ENCODE measurements at regions not wholly inside any gene's neighbourhood (a gene's known extent, or its start where the extent isn't known, plus 50 kb on each side); places are given as distances from the start of the nearest gene placed in this dataset.

DNA sequence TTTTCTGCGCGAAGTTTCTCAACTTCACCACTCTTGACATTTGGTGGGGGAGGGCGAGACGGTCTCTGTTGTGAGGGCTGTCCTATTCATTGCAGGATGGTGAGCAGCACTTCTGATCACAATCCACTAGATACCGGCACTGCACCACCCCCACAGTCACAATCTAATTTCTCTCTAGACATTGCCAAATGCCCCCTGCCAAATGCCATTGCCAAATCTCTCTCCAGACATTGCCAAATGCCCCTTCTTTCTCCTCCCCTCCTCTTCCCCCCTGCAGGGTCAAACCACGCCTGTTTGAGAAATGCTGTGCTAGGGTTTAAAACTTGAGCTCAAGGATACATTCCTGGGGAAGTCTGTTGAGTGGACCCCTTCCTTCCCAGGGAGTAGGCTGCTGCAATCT lies 603.5 kb upstream of the CDH4 start:
- intact Hi-C loops (cut with DNase I, micrococcal nuclease) = no loop called here
- H3K9me3 ChIP-seq = peaks cover 16% of the 10 kb centered on the region
- no peak for DNase-seq

DNA sequence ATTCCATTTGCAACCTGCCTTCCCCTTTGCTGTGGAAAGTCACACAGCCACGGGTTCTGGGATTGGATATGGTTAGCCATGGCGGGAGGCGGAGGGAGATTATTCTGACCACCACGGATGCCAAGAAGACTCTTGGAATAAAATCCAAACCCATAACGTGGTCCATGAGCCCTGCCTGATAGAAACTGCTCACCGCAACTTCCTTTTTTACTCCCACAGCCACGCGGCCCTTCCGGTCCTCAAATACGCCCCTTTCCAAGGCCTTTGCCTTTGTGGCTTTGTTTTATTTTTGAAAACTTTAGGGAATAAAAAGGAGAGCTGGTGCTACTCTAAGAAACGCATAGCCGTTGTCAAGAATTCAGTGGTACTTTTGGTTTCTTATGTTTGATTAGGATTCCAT lies 602.5 kb upstream of the CDH4 start:
- TF ChIP-seq, protein P1, sequence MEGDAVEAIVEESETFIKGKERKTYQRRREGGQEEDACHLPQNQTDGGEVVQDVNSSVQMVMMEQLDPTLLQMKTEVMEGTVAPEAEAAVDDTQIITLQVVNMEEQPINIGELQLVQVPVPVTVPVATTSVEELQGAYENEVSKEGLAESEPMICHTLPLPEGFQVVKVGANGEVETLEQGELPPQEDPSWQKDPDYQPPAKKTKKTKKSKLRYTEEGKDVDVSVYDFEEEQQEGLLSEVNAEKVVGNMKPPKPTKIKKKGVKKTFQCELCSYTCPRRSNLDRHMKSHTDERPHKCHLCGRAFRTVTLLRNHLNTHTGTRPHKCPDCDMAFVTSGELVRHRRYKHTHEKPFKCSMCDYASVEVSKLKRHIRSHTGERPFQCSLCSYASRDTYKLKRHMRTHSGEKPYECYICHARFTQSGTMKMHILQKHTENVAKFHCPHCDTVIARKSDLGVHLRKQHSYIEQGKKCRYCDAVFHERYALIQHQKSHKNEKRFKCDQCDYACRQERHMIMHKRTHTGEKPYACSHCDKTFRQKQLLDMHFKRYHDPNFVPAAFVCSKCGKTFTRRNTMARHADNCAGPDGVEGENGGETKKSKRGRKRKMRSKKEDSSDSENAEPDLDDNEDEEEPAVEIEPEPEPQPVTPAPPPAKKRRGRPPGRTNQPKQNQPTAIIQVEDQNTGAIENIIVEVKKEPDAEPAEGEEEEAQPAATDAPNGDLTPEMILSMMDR (IDR thresholded peaks at IDR 0.05) = no peak
- intact Hi-C loops (cut with DNase I, micrococcal nuclease) = no loop called here
- no peaks in the 10 kb centered on the region for H3K36me3 ChIP-seq (ENCODE audit: low read depth)
- peaks cover 16% of the 10 kb centered on the region for H3K9me3 ChIP-seq
- DNase-seq = no peak
- no peak for ATAC-seq
- H3K4me3 ChIP-seq = no peak overlapping the region
- H3K4me1 ChIP-seq (ENCODE audit: low read depth) = no peaks in the 10 kb centered on the region

More for the DNA sequence above, 603.5 kb upstream of the CDH4 start:
- H3K36me3 ChIP-seq (ENCODE audit: low read depth) = no peaks in the 10 kb centered on the region
- TF ChIP-seq, protein P1 (IDR thresholded peaks at IDR 0.05) = no peak
- no peak for ATAC-seq
- H3K4me3 ChIP-seq = no peak overlapping the region
- H3K4me1 ChIP-seq (ENCODE audit: low read depth) = no peaks in the 10 kb centered on the region

DNA sequence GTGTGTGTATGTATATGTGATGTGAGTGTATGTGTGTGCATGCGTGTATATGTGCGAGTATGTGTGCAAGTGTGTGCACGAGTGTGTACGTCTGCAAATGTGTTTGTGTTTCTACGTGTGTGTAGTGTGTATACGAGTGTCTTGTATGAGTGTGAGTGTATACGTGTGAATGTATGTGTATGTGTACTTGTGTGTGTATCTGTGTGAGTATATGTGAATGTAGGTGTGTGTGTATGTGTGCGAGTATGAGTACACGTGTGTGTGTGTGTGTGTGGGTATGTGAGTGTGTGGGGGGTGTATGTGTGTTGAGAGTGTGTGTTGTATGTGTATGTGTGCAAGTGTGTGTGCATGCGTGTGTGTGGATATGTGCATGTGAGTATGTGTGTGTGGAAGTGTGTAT lies 602.0 kb upstream of the CDH4 start:
- DNase-seq = no peak
- Histone ChIP-seq H3K36me3 (ENCODE audit: low read depth) (no peaks in the 10 kb centered on the region), H3K4me3 (no peak overlapping the region), H3K9me3 (peaks cover 19% of the 10 kb centered on the region), H3K4me1 (ENCODE audit: low read depth) (no peaks in the 10 kb centered on the region)
- intact Hi-C loops (cut with DNase I, micrococcal nuclease) = no loop called here
- TF ChIP-seq, protein P1 (IDR thresholded peaks at IDR 0.05) = no peak
- ATAC-seq = no peak

DNA sequence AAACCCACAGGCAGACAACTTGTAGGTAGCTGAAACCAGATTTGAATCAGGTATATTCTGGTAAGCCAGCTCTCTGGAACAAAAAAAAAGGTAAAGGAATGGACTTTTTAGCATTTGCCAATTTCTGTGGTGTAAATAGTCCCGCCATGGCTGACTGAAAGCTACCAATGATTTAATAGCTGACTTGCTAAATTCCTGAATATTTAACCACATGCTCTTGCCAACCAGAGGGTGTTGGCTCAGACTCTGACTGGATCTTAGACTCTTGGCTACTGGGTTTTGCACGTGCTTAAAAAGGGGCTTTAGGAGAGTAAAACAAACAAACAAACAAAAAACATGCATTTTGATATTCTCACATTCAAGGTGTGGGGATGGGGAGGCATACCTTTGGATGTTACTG lies 600.0 kb upstream of the CDH4 start:
- Histone ChIP-seq H3K36me3 (ENCODE audit: low read depth) (no peaks in the 10 kb centered on the region), H3K4me3 (no peak overlapping the region), H3K4me1 (ENCODE audit: low read depth) (no peaks in the 10 kb centered on the region), H3K9me3 (peaks cover 14% of the 10 kb centered on the region)
- no peak for DNase-seq
- intact Hi-C loops (cut with DNase I, micrococcal nuclease) = no loop called here
- TF ChIP-seq, protein P1 (IDR thresholded peaks at IDR 0.05) = no peak
- ATAC-seq = no peak

DNA sequence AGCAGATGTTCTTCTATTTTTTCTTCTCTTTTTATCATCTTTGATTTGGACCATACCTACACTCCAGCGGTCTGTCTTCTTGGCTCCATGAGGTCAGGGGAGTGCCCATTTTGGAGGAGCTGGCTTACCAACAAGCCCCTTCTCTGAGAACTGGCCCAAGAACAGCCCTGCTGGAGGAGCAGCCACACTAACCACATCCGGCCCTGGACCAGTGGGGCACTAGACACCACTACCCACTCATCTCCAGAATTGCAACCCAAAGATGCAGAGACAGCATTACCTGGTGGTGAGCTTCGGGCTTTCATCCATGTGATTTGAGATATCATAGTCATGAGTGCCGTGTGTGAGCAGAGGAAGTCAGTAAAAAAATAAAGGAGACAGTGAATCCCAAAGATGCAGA lies 599.4 kb upstream of the CDH4 start:
- no peak for DNase-seq
- Histone ChIP-seq H3K4me3 (no peak overlapping the region), H3K4me1 (ENCODE audit: low read depth) (no peaks in the 10 kb centered on the region), H3K36me3 (ENCODE audit: low read depth) (no peaks in the 10 kb centered on the region), H3K9me3 (peaks cover 14% of the 10 kb centered on the region)
- intact Hi-C loops (cut with DNase I, micrococcal nuclease) = no loop called here
- ATAC-seq = no peak
- TF ChIP-seq, protein P1 (IDR thresholded peaks at IDR 0.05) = no peak
